H1 (cell line): ENCODE measurements at regions not wholly inside any gene's neighbourhood (a gene's known extent, or its start where the extent isn't known, plus 50 kb on each side); places are given as distances from the start of the nearest gene placed in this dataset.

Experiments
- CTCF ChIA-PET: fragments of 300-600 bp; sonication (Branson Sonifier 250); formaldehyde crosslinking; loops from one replicate; lab custom pipeline; 2021; ENCODE audit not compliant: partially characterized antibody; lab: Charles Lee
- POLR2A ChIA-PET: fragments of 300-600 bp; sonication (Branson Sonifier 250); formaldehyde crosslinking; loops from one replicate; lab custom pipeline; 2021; ENCODE audit warnings: inconsistent platforms; ENCODE audit not compliant: partially characterized antibody; lab: Charles Lee
- DNase-seq, 2 experiments: peaks; one replicate each; pipeline versions ENCODE4 v3.0.0 to v3.0.0-alpha.2; 2010 to 2022; ENCODE audit warnings: low spot score in 2 of 2, low read depth in 1 of 2, mixed read lengths in 1 of 2
- FAIRE-seq: peaks from 2 replicates; lab custom pipeline; 2011; peaks lifted over from hg19 to GRCh38; lab: Jason Lieb, UNC
- H2AFZ ChIP-seq: 2 replicates; pipeline ENCODE4 v1.8.1; 2012; ENCODE audit warnings: low read length, inconsistent platforms
- H2AK5ac ChIP-seq: 2 replicates; pipeline ENCODE4 v1.6.1; 2013; ENCODE audit warnings: low read depth, low read length
- H2BK120ac ChIP-seq: replicated peaks from 2 replicates; pipeline ENCODE3; 2013; ENCODE audit warnings: low read depth, low read length, inconsistent platforms
- H2BK12ac ChIP-seq: 2 replicates; pipeline ENCODE4 v1.6.1; 2013; ENCODE audit warnings: low read depth, low read length
- H2BK15ac ChIP-seq: 2 replicates; pipeline ENCODE4 v1.6.1; 2013; ENCODE audit warnings: low read length
- H2BK20ac ChIP-seq: 2 replicates; pipeline ENCODE4 v1.6.1; 2013; ENCODE audit warnings: low read length
- H2BK5ac ChIP-seq: 2 replicates; pipeline ENCODE4 v1.6.1; 2013; ENCODE audit warnings: low read depth, low read length
- H3K14ac ChIP-seq: 2 replicates; pipeline ENCODE4 v1.6.1; 2013; ENCODE audit warnings: inconsistent platforms; ENCODE audit not compliant: insufficient read length
- H3K18ac ChIP-seq: 2 replicates; pipeline ENCODE4 v1.6.1; 2013; ENCODE audit warnings: low read length; ENCODE audit errors: extremely low read depth
- H3K23ac ChIP-seq: 2 replicates; pipeline ENCODE4 v1.6.1; 2013; ENCODE audit warnings: inconsistent platforms; ENCODE audit not compliant: insufficient read length
- H3K23me2 ChIP-seq: 2 replicates; pipeline ENCODE4 v1.6.1; 2013; ENCODE audit warnings: low read depth, low read length
- H3K27ac ChIP-seq: 2 replicates; pipeline ENCODE4 v1.6.1; 2011; ENCODE audit warnings: low read depth, low read length, inconsistent platforms
- H3K27me3 ChIP-seq, 4 experiments: replicated peaks in 1 of 4; 1 replicate in 1 of 4; 2 replicates in 3 of 4; pipeline versions ENCODE4 v1.6.1 to v1.8.1; 2011 to 2013; ENCODE audit warnings: low read length in 3 of 4, mild to moderate bottlenecking in 3 of 4, inconsistent platforms in 2 of 4, mixed read lengths in 2 of 4, moderate library complexity in 1 of 4; ENCODE audit not compliant: control insufficient read depth in 3 of 4, insufficient read depth in 3 of 4; ENCODE audit errors: extremely low read depth in 1 of 4
- H3K36me3 ChIP-seq, 4 experiments: 2 replicates each; pipeline versions ENCODE4 v1.6.1 to v1.8.1; 2011 to 2013; ENCODE audit warnings: mild to moderate bottlenecking in 4 of 4, low read length in 3 of 4, moderate library complexity in 2 of 4, control low read depth in 1 of 4, inconsistent platforms in 1 of 4; ENCODE audit not compliant: insufficient read depth in 4 of 4, control insufficient read depth in 2 of 4
- H3K4ac ChIP-seq: replicated peaks from 2 replicates; pipeline ENCODE3; 2013; ENCODE audit warnings: low read length, low read depth, mixed read lengths, inconsistent platforms; ENCODE audit not compliant: insufficient read length
- H3K4me1 ChIP-seq, 4 experiments: replicated peaks in 1 of 4; 1 replicate in 1 of 4; 2 replicates in 3 of 4; pipeline versions ENCODE4 v1.6.1 to v1.8.1; 2011 to 2013; ENCODE audit warnings: low read length in 3 of 4, inconsistent platforms in 2 of 4, mixed read lengths in 1 of 4; ENCODE audit not compliant: insufficient read depth in 4 of 4, control insufficient read depth in 3 of 4
- H3K4me2 ChIP-seq, 2 experiments: 2 replicates each; pipeline versions ENCODE4 v1.6.1 to v1.8.1; 2011 to 2013; ENCODE audit warnings: low read depth in 2 of 2, low read length in 2 of 2, control low read depth in 1 of 2, inconsistent platforms in 1 of 2, mild to moderate bottlenecking in 1 of 2; ENCODE audit not compliant: insufficient read depth in 1 of 2
- H3K4me3 ChIP-seq, 4 experiments: fragments of 200-600, 300-600 bp in 1 of 4; sonication (generic), shearing (Covaris generic), sonication (Bioruptor Twin) in 1 of 4; 2 replicates each; pipeline versions ENCODE4 v1.5.1 to v1.8.1; 2011 to 2016; ENCODE audit warnings: low read length in 4 of 4, low read depth in 3 of 4, control low read depth in 2 of 4, inconsistent platforms in 2 of 4, mild to moderate bottlenecking in 2 of 4, mixed read lengths in 1 of 4, moderate library complexity in 1 of 4; ENCODE audit not compliant: insufficient read depth in 2 of 4; ENCODE audit errors: extremely low read depth in 1 of 4
- H3K56ac ChIP-seq: replicated peaks from 2 replicates; pipeline ENCODE3; 2013; ENCODE audit warnings: low read depth, mild to moderate bottlenecking, mixed read lengths, low read length, inconsistent platforms; ENCODE audit not compliant: insufficient read length
- H3K79me1 ChIP-seq: 2 replicates; pipeline ENCODE4 v1.6.1; 2013; ENCODE audit warnings: low read depth, low read length, control low read depth
- H3K79me2 ChIP-seq, 2 experiments: 2 replicates each; pipeline versions ENCODE4 v1.6.1 to v1.8.1; 2012 to 2013; ENCODE audit warnings: low read length in 2 of 2, mild to moderate bottlenecking in 2 of 2, inconsistent platforms in 1 of 2; ENCODE audit not compliant: insufficient read depth in 2 of 2, control insufficient read depth in 1 of 2
- H3K9ac ChIP-seq, 4 experiments: replicated peaks in 1 of 4; 1 replicate in 1 of 4; 2 replicates in 3 of 4; pipeline versions ENCODE4 v1.6.1 to v1.8.1; 2011 to 2013; ENCODE audit warnings: low read depth in 3 of 4, low read length in 3 of 4, control low read depth in 2 of 4, mild to moderate bottlenecking in 2 of 4, moderate library complexity in 2 of 4, inconsistent platforms in 1 of 4; ENCODE audit errors: extremely low read depth in 1 of 4
- H3K9me3 ChIP-seq, 2 experiments: 2 replicates each; pipeline versions ENCODE4 v1.6.1 to v1.8.1; 2012 to 2013; ENCODE audit warnings: mild to moderate bottlenecking in 2 of 2, moderate library complexity in 2 of 2, control low read depth in 1 of 2, inconsistent platforms in 1 of 2, low read depth in 1 of 2, low read length in 1 of 2, mixed read lengths in 1 of 2; ENCODE audit not compliant: insufficient read depth in 2 of 2
- H4K20me1 ChIP-seq, 2 experiments: replicated peaks in 1 of 2; 2 replicates each; pipeline versions ENCODE3 to v1.8.1; 2011 to 2013; ENCODE audit warnings: inconsistent platforms in 2 of 2, low read length in 2 of 2, mild to moderate bottlenecking in 1 of 2; ENCODE audit not compliant: insufficient read depth in 2 of 2, control insufficient read depth in 1 of 2
- H4K5ac ChIP-seq: 2 replicates; pipeline ENCODE4 v1.6.1; 2013; ENCODE audit warnings: low read length, low read depth, mixed read lengths, inconsistent platforms; ENCODE audit not compliant: insufficient read length
- H4K8ac ChIP-seq: 2 replicates; pipeline ENCODE4 v1.8.0; 2013; ENCODE audit warnings: mild to moderate bottlenecking, moderate library complexity, low read length, inconsistent platforms; ENCODE audit not compliant: insufficient read depth; ENCODE audit errors: extremely low read depth
- H4K91ac ChIP-seq: replicated peaks from 2 replicates; pipeline ENCODE3; 2013; ENCODE audit warnings: low read length, mixed read lengths, inconsistent platforms; ENCODE audit not compliant: insufficient read length
- BACH1 ChIP-seq: IDR thresholded peaks from 2 replicates; pipeline ENCODE4 v1.6.1; 2012; ENCODE audit warnings: low read length, improper control_type of control experiment
- CBX5 ChIP-seq: fragments of 300-800, 300-1000 bp; sonication (generic); IDR thresholded peaks from 2 replicates; pipeline ENCODE4 v1.7.1; 2016; ENCODE audit warnings: antibody characterized with exemption, low read length, low read depth
- CHD1 ChIP-seq: IDR thresholded peaks from 2 replicates; pipeline ENCODE4 v1.6.1; 2012; ENCODE audit warnings: low read depth, low read length, improper control_type of control experiment
- CREB1 ChIP-seq: IDR thresholded peaks from 2 replicates; pipeline ENCODE4 v1.6.1; 2012; ENCODE audit warnings: inconsistent platforms
- FOSL1 ChIP-seq: IDR thresholded peaks from 2 replicates; pipeline ENCODE4 v1.6.1; 2011; ENCODE audit warnings: mild to moderate bottlenecking, low read depth, low read length, moderate library complexity; ENCODE audit not compliant: insufficient read depth
- GTF2F1 ChIP-seq: IDR thresholded peaks from 2 replicates; pipeline ENCODE4 v1.6.1; 2012; ENCODE audit warnings: low read depth, low read length, improper control_type of control experiment, borderline replicate concordance
- HDAC2 ChIP-seq, 2 experiments: fragments of 300-600 bp in 1 of 2; sonication (generic) in 1 of 2; IDR thresholded peaks; 2 replicates each; pipeline ENCODE4 v1.6.1; 2011 to 2012; ENCODE audit warnings: low read depth in 2 of 2, low read length in 2 of 2, mild to moderate bottlenecking in 2 of 2, moderate library complexity in 2 of 2, borderline replicate concordance in 1 of 2, inconsistent platforms in 1 of 2
- HDAC6 ChIP-seq: IDR thresholded peaks from one replicate; pipeline ENCODE4 v1.7.1; 2012; ENCODE audit warnings: low read depth, mild to moderate bottlenecking, inconsistent platforms, low read length, moderate library complexity
- KDM5A ChIP-seq: fragments of 200-600 bp; IDR thresholded peaks from 2 replicates; pipeline ENCODE4 v1.7.1; 2012; ENCODE audit warnings: mild to moderate bottlenecking, low read length, inconsistent platforms, mixed read lengths
- NANOG ChIP-seq: IDR thresholded peaks from 2 replicates; pipeline ENCODE4 v1.6.1; 2011; ENCODE audit warnings: low read length, low read depth, mild to moderate bottlenecking, inconsistent platforms; ENCODE audit not compliant: insufficient read depth, poor library complexity, severe bottlenecking
- POLR2A ChIP-seq, 2 experiments: IDR thresholded peaks; 1 replicate in 1 of 2; 2 replicates in 1 of 2; pipeline ENCODE4 v1.6.1; 2011; ENCODE audit warnings: low read depth in 2 of 2, low read length in 2 of 2, mild to moderate bottlenecking in 2 of 2; ENCODE audit errors: control extremely low read depth in 1 of 2
- RAD21 ChIP-seq, 2 experiments: IDR thresholded peaks in 1 of 2; conservative IDR thresholded peaks in 1 of 2; 2 replicates each; pipeline ENCODE4 v1.6.1; 2011; ENCODE audit warnings: low read depth in 2 of 2, low read length in 2 of 2, improper control_type of control experiment in 1 of 2, inconsistent platforms in 1 of 2, mild to moderate bottlenecking in 1 of 2, moderate library complexity in 1 of 2
- SAP30 ChIP-seq: fragments of 300-600 bp; sonication (generic); IDR thresholded peaks from 2 replicates; pipeline ENCODE4 v1.7.1; 2012; ENCODE audit warnings: low read length, moderate library complexity, mild to moderate bottlenecking, inconsistent platforms; ENCODE audit not compliant: insufficient read depth, insufficient replicate concordance
- WGBS, 2 experiments: shearing (Covaris generic) in 1 of 2; methylation state at CpG; one replicate each; pipeline versions ENCODE4 v1.1.6 to v1.1.7; 2013 to 2015; ENCODE audit warnings: low lambda C conversion rate in 2 of 2, mixed read lengths in 2 of 2, inconsistent platforms in 1 of 2, low coverage in 1 of 2, missing lambda C conversion rate in 1 of 2; ENCODE audit not compliant: insufficient replicate concordance in 2 of 2, insufficient coverage in 1 of 2, insufficient read length in 1 of 2; ENCODE audit errors: extremely low coverage in 1 of 2, missing lambda C conversion rate in 1 of 2; 5-methylcytosine and 5-hydroxymethylcytosine counted together
- TF ChIP-seq, protein P1 (sequence below): IDR thresholded peaks from 2 replicates; pipeline ENCODE4 v1.6.1; 2011; ENCODE audit warnings: low read depth, mild to moderate bottlenecking, low read length; ENCODE audit not compliant: insufficient read depth

DNA sequence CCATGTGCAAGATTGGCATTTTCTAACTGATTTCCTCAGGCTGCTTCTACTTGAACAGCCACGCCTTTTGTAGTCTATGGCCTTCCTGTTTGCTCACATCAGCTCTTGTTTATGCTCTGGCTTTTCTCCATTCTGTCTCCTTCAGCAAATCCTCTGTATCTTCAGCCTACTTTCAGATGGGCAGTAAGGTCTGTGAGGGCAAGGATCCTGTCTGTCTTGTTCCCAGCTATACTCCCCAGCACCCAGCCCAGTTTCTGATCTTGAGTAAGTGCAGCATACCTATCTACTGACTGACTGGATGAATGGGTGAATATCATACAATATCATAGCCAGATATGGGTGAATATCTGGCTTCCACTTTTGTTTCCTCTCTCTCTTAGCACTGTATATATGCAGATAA lies 438.1 kb downstream of the LMO4 start:
- Histone ChIP-seq H3K4me3 (no peak overlapping the region), H3K4me2 (no peak overlapping the region), H2BK120ac (no peak overlapping the region), H3K23me2 (no peaks in the 10 kb centered on the region), H3K27me3 (no peaks in the 10 kb centered on the region; a peak in 1 of 7 replicates), H4K8ac (no peak overlapping the region), H3K9ac (no peak overlapping the region), H3K79me1 (no peaks in the 10 kb centered on the region), H3K23ac (no peak overlapping the region), H3K9me3 (no peaks in the 10 kb centered on the region; a peak in 1 of 4 replicates), H3K18ac (no peak overlapping the region), H3K56ac (no peak overlapping the region), H4K5ac (no peak overlapping the region), H3K4me1 (no peaks in the 10 kb centered on the region), H2BK12ac (no peak overlapping the region), H4K20me1 (no peaks in the 10 kb centered on the region), H3K14ac (no peak overlapping the region), H2AK5ac (no peak overlapping the region), H4K91ac (no peak overlapping the region), H3K27ac (no peak overlapping the region), H2BK5ac (no peak overlapping the region), H2AFZ (no peak overlapping the region), H2BK15ac (no peak overlapping the region), H3K79me2 (no peaks in the 10 kb centered on the region), H3K36me3 (no peaks in the 10 kb centered on the region), H3K4ac (no peak overlapping the region), H2BK20ac (no peak overlapping the region)
- WGBS, 2 experiments, result 100% methylated on average over 1 of the region's 1 CpG; no CpG with 5 or more reads in 1 of the 2 experiments
- POLR2A ChIA-PET, result no interaction called here
- FAIRE-seq, result no peak
- no peak for DNase-seq
- CTCF ChIA-PET, result interaction anchor here (1.3 kb wide), 1 partner anchor 21 kb away, joined by 3 read pairs; no protein-coding TSS in a partner anchor
- TF ChIP-seq HDAC6 (no peak), CHD1 (no peak), BACH1 (no peak), NANOG (no peak), KDM5A (no peak), CREB1 (no peak), GTF2F1 (no peak), RAD21 (IDR thresholded peaks at IDR 0.05 in 1 of 2, conservative IDR thresholded peaks at IDR 0.05 in 1 of 2; ENCODE audit: low read depth in 2 of 2, low read length in 2 of 2) (no peak), FOSL1 (no peak), CBX5 (no peak), POLR2A (IDR thresholded peaks at IDR 0.05; ENCODE audit: control extremely low read depth in 1 of 2, low read depth in 2 of 2, low read length in 2 of 2) (no peak), SAP30 (no peak), HDAC2 (IDR thresholded peaks at IDR 0.05; ENCODE audit: borderline replicate concordance in 1 of 2, low read depth in 2 of 2, low read length in 2 of 2) (no peak)
- TF ChIP-seq, protein P1, sequence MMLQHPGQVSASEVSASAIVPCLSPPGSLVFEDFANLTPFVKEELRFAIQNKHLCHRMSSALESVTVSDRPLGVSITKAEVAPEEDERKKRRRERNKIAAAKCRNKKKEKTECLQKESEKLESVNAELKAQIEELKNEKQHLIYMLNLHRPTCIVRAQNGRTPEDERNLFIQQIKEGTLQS, result no peak
